RCC 7860 (cell line): ENCODE measurements at regions not wholly inside any gene's neighbourhood (a gene's known extent, or its start where the extent isn't known, plus 50 kb on each side); places are given as distances from the start of the nearest gene placed in this dataset.

Source experiments
- DNase-seq: peaks from one replicate; pipeline ENCODE4 v3.0.0-alpha.2; 2015; ENCODE audit warnings: low spot score
- FAIRE-seq: peaks from 2 replicates; lab custom pipeline; 2012; peaks lifted over from hg19 to GRCh38; lab: Jason Lieb, UNC

- peak; percentile 35 for DNase-seq
- no peak for FAIRE-seq
Observed at GRCh38 chr4:26806331-26806730, 54.3 kb upstream of the STIM2 start.

- no peak for FAIRE-seq
- no peak for DNase-seq
Observed at GRCh38 chr4:26807330-26807729, 53.3 kb upstream of the STIM2 start.

- no peak for DNase-seq
- no peak for FAIRE-seq
Observed at GRCh38 chr4:26809811-26810210, 50.8 kb upstream of the STIM2 start.
